ENCODE measurements at regions not wholly inside any gene's neighbourhood (a gene's known extent, or its start where the extent isn't known, plus 50 kb on each side); places are given as distances from the start of the nearest gene placed in this dataset.

- WGBS (ENCODE audit: insufficient coverage), result 67% methylated on average over 12 of the region's 13 CpGs
These were observed 508.9 kb upstream of the MYT1L start for GRCh38 chr2:2839782-2840531.

GRCh38 chr2:2839393-2839781 lies 508.3 kb upstream of the MYT1L start:
- Histone ChIP-seq H3K4me1 (ENCODE audit: control insufficient read depth in 2 of 2, insufficient read depth in 2 of 2, low read length in 2 of 2) (no peaks in the 10 kb centered on the region), H3K27ac (ENCODE audit: low read length in 2 of 2) (no peak overlapping the region), H2AFZ (ENCODE audit: insufficient read depth, low read depth, low read length, poor library complexity, severe bottlenecking) (no peak overlapping the region), H4K20me1 (ENCODE audit: control insufficient read depth, insufficient read depth, low read length, poor library complexity, severe bottlenecking) (no peaks in the 10 kb centered on the region), H3K36me3 (replicated peaks in 1 of 2; ENCODE audit: control extremely low read depth in 1 of 2, control insufficient read depth in 1 of 2, extremely low read depth in 1 of 2, insufficient read depth in 2 of 2, low read length in 1 of 2) (no peaks in the 10 kb centered on the region), H3K4me3 (ENCODE audit: control extremely low read depth in 1 of 5, extremely low read depth in 1 of 5, insufficient read depth in 1 of 5, low read depth in 2 of 5, low read length in 4 of 5) (no peak overlapping the region), H3K4me2 (replicated peaks; ENCODE audit: low read depth, low read length, poor library complexity, severe bottlenecking) (no peak overlapping the region), H3K9me3 (ENCODE audit: control extremely low read depth in 1 of 3, control insufficient read depth in 2 of 3, insufficient read depth in 1 of 3, low read length in 2 of 3) (peaks cover 0 to 2% (median 0%) of the 10 kb centered on the region in 3 donors), H3K79me2 (ENCODE audit: control insufficient read depth, insufficient read depth, low read length) (no peaks in the 10 kb centered on the region), H3K27me3 (replicated peaks in 1 of 4; ENCODE audit: control extremely low read depth in 1 of 4, control insufficient read depth in 3 of 4, insufficient read depth in 4 of 4, low read length in 3 of 4) (peaks cover 0 to 7% (median 0%) of the 10 kb centered on the region in 4 experiments), H3K9ac (ENCODE audit: low read length) (no peak overlapping the region)
- no peak for TF ChIP-seq EZH2 (IDR thresholded peaks at IDR 0.05; ENCODE audit: borderline replicate concordance, insufficient read depth, low read depth, low read length, poor library complexity, severe bottlenecking)
- TF ChIP-seq, protein P1, sequence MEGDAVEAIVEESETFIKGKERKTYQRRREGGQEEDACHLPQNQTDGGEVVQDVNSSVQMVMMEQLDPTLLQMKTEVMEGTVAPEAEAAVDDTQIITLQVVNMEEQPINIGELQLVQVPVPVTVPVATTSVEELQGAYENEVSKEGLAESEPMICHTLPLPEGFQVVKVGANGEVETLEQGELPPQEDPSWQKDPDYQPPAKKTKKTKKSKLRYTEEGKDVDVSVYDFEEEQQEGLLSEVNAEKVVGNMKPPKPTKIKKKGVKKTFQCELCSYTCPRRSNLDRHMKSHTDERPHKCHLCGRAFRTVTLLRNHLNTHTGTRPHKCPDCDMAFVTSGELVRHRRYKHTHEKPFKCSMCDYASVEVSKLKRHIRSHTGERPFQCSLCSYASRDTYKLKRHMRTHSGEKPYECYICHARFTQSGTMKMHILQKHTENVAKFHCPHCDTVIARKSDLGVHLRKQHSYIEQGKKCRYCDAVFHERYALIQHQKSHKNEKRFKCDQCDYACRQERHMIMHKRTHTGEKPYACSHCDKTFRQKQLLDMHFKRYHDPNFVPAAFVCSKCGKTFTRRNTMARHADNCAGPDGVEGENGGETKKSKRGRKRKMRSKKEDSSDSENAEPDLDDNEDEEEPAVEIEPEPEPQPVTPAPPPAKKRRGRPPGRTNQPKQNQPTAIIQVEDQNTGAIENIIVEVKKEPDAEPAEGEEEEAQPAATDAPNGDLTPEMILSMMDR (IDR thresholded peaks at IDR 0.05), result no peak
- H3K27me3 Mint-ChIP-seq, result no peaks in the 10 kb centered on the region
- 80% methylated on average over 7 of the region's 7 CpGs for WGBS (ENCODE audit: insufficient coverage)
- ChIA-PET POLR2A (no interaction called here), CTCF (no interaction called here)
- intact Hi-C loops (cut with micrococcal nuclease), result no loop called here
- no peak for ATAC-seq (ENCODE audit: low read depth)
- no peaks in the 10 kb centered on the region for H3K9me3 Mint-ChIP-seq (ENCODE audit: insufficient read depth)
- no peak overlapping the region for H3K27ac Mint-ChIP-seq
- no peak for DNase-seq
- no peaks in the 10 kb centered on the region for H3K4me1 Mint-ChIP-seq
- no peak overlapping the region for H3K4me3 Mint-ChIP-seq

More at GRCh38 chr2:2839782-2840531, 508.9 kb upstream of the MYT1L start:
- Mint-ChIP-seq H3K4me3 (no peak overlapping the region), H3K9me3 (ENCODE audit: insufficient read depth) (no peaks in the 10 kb centered on the region), H3K27me3 (no peaks in the 10 kb centered on the region), H3K27ac (no peak overlapping the region), H3K4me1 (no peaks in the 10 kb centered on the region)
- ChIA-PET CTCF (no interaction called here), POLR2A (no interaction called here)
- Histone ChIP-seq H4K20me1 (ENCODE audit: control insufficient read depth, insufficient read depth, low read length, poor library complexity, severe bottlenecking) (no peaks in the 10 kb centered on the region), H3K79me2 (ENCODE audit: control insufficient read depth, insufficient read depth, low read length) (no peaks in the 10 kb centered on the region), H3K9ac (ENCODE audit: low read length) (no peak overlapping the region), H3K9me3 (ENCODE audit: control extremely low read depth in 1 of 3, control insufficient read depth in 2 of 3, insufficient read depth in 1 of 3, low read length in 2 of 3) (peaks cover 0 to 4% (median 0%) of the 10 kb centered on the region in 3 donors), H3K27ac (ENCODE audit: low read length in 2 of 2) (no peak overlapping the region), H3K4me3 (ENCODE audit: control extremely low read depth in 1 of 5, extremely low read depth in 1 of 5, insufficient read depth in 1 of 5, low read depth in 2 of 5, low read length in 4 of 5) (no peak overlapping the region), H3K4me2 (replicated peaks; ENCODE audit: low read depth, low read length, poor library complexity, severe bottlenecking) (no peak overlapping the region), H3K27me3 (replicated peaks in 1 of 4; ENCODE audit: control extremely low read depth in 1 of 4, control insufficient read depth in 3 of 4, insufficient read depth in 4 of 4, low read length in 3 of 4) (peaks cover 0 to 7% (median 0%) of the 10 kb centered on the region in 4 experiments), H3K36me3 (replicated peaks in 1 of 2; ENCODE audit: control extremely low read depth in 1 of 2, control insufficient read depth in 1 of 2, extremely low read depth in 1 of 2, insufficient read depth in 2 of 2, low read length in 1 of 2) (no peaks in the 10 kb centered on the region), H2AFZ (ENCODE audit: insufficient read depth, low read depth, low read length, poor library complexity, severe bottlenecking) (no peak overlapping the region), H3K4me1 (ENCODE audit: control insufficient read depth in 2 of 2, insufficient read depth in 2 of 2, low read length in 2 of 2) (no peaks in the 10 kb centered on the region)
- DNase-seq (no peak), ATAC-seq (ENCODE audit: low read depth) (no peak)
- intact Hi-C loops (cut with micrococcal nuclease), result no loop called here
- no peak for TF ChIP-seq EZH2 (IDR thresholded peaks at IDR 0.05; ENCODE audit: borderline replicate concordance, insufficient read depth, low read depth, low read length, poor library complexity, severe bottlenecking)
- TF ChIP-seq, protein P1 (IDR thresholded peaks at IDR 0.05), result no peak
